GM19452 (cell line): ENCODE measurements at regions not wholly inside any gene's neighbourhood (a gene's known extent, or its start where the extent isn't known, plus 50 kb on each side); places are given as distances from the start of the nearest gene placed in this dataset.
"Not testable (repeated sequence)": the region's sequence is repeated elsewhere in the genome, so short reads cannot be mapped to it uniquely, and the experiment has no call there.

Experiments
- ATAC-seq: cut with Tn5 transposase; IDR thresholded peaks from one replicate; pipeline ENCODE4 v1.9.1; 2021; ENCODE audit not compliant: unreplicated experiment

DNA sequence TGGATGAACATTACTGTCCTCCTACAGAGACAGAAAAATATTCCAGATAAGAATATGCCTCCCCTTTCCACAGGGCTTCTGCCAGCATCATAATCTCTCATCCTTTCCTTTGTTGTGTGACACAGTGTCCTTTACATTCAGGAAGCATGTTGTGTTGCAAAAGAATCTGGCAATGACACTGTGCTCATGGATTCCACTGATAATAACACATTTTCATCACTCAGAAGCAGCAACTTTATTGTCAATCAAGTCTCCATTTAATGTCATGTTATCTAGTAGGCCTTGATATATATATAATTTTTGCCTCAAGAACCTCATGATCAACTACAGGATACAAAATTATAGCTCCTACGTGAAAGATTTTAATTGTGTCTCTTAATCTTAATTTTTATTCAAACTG, 833.9 kb downstream of the FSTL5 start:
- no peak for ATAC-seq

DNA sequence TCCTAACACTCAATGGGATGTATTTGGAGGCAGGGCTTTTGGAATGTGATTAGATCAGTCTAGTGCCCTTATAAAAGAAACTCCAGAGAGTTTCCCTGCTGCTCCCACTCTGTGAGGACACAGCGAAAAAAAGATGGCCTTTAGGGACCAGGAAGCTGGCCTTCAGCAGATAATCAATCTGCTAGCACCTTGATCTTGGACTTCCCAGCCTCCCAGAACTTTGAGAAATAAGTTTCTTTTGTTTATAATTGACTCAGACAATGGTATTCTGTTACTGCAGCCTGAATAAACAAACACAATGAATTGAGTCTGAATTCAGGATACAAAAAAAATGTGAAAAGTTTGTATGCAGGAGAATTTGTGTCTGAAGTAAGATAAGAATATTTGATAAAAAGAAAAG, 842.1 kb downstream of the FSTL5 start:
- ATAC-seq, result no peak

DNA sequence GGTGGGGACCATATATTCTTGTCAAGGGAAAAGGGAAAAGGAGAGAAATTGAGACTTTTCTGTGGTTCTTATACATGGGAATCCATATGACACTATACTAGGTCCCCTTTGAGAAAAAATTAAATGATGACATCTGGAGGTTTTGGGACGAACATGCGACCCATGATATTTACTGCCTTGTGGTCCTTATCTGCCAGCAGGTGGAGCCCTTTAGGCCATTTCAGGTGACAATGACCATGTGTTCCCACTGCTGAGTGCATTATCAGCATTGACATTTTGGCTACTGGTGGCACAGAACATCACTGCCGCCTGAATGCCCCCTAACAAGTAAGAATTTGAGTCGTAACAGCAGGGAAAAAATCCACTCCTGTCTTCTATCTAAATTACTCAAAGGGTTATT, 843.4 kb downstream of the FSTL5 start:
- ATAC-seq, result no peak

DNA sequence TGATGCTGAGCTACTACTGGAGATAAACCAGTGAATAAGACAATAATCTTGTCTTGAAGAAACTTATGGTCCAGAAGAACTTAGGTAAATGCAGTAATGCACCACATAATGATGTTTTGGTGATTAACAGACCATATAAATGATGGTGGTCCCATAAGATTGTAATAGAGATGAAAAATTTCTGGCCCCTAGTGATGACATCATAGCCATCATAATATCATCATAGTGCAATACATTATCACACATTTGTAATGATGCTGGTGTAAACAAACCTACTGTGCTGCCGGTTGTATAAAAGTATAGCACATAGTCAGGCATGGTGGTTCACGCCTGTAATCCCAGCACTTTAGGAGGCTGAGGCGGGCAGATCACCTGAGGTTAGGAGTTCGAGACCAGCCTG, 846.8 kb downstream of the FSTL5 start:
- no peak for ATAC-seq

DNA sequence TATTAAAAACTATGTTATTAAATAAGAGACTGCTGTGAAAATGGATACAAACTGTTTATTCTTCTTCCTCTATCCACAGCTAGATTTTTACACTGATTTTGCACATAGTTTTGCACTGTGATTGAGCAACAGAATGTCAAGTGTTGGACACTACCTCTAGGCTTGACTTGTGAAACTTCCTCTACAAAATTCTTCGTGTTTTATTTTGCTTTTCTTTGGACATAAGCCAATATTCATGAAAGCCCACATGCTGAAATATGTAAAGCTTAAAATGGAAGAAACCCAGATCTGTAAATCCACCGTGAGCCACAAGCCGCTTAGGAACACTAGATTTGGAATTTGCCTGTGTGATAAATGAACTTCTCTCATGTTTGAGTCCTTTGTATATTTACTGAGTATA, 849.4 kb downstream of the FSTL5 start:
- ATAC-seq, result no peak

DNA sequence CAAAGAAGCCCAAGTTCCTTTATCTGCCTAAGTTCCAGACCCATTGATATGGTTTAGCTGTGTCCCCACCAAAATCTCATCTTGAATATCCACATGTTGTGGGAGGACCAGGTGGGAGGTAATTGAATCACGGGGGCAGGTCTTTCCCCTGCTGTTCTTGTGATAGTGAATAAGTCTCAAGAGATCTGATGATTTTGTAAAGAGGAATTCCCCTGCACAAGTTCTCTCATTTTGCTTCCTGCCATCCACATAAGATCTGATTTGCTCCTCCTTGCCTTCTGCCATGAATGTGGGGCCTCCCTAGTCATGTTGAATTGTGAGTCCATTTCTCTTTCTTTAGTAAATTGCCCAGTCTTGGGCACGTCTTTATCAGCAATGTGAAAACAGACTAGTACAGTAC, 860.2 kb downstream of the FSTL5 start:
- ATAC-seq, result no peak

DNA sequence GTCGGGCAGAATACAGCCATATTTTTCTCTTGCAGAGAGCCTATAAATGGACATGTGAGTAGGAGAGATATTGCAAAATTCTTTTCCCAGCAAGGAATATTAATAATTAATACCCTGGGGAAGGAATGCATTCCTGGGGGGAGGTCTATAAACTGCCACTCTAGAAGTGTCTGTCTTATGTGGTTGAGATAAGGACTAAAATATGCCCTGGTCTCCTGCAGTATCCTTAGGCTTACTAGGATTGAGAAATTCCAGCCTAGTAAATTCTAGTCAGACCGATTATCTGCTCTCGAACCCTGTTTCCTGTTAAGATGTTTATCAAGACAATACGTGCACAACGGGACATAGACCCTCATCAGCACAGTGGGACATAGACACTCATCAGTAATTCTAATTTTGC, 872.6 kb downstream of the FSTL5 start:
- ATAC-seq, result no peak

DNA sequence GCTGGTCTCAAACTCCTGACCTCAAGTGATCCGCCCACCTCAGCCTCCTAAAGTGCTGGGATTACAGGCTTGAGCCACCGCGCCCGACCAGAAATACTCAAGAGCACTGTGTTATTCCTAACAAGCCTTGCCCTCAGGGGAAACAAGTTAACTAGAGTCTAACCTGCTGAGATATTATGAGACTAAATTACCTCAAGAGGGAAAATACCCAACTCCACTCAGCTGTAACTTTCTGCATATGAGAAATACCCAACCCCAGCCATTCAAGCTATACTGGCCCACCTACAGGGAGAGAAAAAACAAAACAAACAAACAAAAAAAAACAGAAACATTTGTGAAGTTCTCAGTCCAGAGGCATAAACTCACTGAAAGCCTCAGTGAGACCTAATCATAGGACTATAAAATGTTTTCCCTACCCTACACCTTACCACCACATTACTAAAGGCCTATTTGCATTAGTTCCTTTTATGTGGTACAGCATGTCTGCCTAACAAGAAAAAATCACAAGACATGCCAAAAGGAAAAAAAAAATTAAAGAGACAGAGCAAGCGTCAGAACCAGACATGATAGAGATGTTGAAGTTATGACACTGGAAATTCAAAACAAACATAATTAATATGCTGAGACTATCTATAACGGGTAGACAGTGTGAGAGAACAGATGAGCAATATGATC, 876.0 kb downstream of the FSTL5 start:
- no peak for ATAC-seq

DNA sequence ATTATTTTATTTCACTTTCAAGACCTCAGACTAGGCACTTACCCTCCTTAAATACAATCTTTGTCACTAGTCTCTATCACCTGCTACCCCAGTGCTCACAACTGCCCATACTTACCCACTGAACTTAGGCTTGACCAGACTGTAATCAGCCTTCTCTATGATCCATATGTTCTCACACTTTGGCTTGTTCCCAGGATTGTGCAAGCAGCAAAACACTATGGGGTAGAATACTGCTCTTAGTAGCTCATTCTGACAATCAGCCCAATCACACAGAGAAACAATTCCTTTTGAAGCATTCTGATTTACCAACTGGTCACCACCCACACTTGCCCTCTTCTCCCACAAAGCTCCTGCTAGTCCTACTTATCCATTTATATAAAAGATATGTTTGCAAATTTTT, 878.3 kb downstream of the FSTL5 start:
- ATAC-seq, result no peak

DNA sequence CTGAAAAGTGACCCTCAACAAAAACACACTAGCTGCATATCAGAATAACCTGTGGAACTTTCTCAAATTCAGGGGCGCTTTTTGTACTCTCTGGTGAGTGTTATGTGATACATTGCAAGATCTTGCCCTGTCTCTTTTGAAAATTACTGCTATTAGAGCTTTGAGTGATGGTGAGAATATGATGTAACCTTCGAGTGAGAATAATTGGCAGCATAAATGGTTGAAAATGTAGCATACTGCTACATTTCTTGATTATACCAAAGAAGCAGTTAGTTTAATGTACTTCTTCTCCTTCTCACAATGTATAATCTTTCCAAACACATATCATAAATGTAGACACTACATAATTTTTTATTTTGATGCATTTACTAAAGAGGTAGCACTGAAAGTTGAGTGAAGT, 882.9 kb downstream of the FSTL5 start:
- no peak for ATAC-seq

DNA sequence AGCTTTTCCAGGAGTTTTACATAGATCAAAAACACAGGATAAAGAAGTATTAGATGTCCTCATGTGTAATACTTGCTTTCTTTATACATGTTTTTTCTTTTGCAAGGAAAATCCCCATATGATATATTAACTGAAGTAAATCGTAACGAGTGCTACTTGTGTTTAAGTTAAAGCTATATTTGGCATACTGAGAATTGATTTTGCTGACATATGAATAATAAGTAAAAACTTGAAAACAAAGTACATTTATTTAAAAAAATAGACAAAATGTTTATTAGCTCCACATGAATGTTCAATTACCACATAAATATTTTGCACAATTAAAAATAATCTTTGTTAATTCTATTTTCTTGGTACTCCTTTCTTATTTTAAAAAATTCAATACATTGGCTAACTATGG, 884.7 kb downstream of the FSTL5 start:
- no peak for ATAC-seq

DNA sequence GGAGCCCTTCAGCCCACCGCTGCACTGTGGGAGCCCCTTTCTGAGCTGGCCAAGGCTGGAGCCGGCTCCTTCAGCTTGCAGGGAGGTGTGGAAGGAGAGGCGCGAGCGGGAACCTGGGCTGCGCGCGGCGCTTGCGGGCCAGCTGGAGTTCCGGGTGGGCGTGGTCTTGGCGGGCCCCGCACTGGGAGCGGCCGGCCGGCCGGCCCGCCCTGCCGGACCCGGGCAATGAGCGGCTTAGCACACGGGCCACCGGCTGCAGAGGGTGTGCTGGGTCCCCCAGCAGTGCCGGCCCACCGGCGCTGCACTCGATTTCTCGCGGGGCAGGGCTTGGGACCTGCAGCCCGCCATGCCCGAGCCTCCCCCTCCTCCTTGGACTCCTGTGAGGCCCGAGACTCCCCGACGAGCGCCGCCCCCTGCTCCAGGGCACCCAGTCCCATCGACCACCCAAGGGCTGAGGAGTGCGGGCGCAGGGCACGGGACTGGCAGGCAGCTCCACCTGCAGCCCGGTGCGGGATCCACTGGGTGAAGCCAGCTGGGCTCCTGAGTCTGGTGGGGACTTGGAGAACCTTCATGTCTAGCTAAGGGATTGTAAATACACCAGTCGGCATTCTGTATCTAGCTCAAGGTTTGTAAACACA, 886.5 kb downstream of the FSTL5 start:
- not testable (repeated sequence) for ATAC-seq

DNA sequence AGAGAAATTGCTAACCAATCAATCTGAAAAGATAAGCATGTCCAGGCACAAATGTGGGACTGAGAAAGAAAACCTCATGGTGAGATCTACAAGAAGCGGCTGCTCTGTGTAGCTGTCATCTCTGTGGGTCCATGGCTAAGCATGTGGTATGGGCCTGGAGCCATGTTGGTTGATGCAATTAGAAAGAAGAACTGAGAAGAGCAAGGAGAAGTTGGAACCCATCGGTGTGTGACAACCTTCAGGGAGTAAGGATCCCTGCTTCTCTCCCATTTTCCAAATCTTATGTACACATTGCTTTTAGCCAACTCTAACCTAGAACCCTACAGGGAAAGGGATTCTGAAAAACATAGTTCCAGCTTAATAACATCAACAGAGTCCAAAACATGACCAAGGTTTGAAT, 890.2 kb downstream of the FSTL5 start:
- ATAC-seq, result no peak

DNA sequence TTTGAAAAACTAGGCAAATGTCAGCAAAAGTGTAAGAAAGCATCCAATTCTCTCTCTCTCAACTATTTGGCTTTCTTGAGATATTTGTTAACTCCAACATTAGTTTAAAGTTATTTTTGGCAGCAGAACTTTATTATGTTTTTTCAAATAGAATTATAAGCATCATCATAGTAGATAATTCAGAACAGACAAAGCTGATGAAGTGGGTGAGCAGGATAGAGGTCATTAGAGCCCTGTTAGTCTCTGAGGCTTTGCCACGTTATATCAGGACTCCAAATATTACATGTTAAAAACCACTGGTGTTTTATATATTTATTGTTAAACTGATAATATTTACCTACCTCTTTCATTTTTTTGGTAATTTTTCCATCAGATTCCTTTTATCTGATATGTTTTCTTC, 903.0 kb downstream of the FSTL5 start:
- ATAC-seq, result no peak

DNA sequence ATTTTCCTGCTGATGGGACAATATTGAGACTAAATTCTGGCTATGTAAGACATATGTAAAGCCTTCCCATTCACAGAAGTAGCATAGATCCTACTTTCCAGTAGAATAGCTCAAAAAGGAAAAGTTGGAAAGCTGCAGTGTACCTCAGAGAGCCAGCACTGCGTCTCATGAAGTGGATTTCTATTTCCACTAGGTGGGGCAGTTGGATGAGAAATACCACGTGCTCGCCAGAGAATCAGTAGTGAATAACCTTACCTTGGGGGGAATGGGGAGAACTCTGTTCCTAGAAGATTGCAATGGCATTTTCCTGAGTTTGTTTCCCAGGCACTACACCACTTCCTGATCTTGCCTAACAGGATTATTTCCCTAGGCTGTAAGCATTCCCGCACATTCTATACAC, 907.1 kb downstream of the FSTL5 start:
- no peak for ATAC-seq

DNA sequence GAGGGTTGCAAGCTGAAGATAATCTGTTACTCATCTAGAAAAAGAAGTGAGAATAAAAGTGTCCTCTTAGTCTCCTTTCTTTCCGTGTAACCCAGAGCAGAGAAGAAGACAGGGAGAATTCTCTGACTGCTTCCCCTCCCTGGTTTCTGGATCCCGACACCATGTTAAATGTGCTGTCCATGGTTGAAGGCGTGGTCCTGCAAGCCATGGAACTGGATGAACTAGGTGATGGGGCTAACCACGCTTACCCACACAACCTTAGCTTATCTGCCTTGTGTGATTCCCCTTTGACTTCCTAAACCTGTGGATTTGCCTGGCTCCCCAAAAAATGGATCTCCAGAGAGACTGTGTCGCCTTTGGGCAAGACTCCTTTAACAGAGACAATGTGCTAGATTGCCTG, 907.6 kb downstream of the FSTL5 start:
- ATAC-seq, result no peak

DNA sequence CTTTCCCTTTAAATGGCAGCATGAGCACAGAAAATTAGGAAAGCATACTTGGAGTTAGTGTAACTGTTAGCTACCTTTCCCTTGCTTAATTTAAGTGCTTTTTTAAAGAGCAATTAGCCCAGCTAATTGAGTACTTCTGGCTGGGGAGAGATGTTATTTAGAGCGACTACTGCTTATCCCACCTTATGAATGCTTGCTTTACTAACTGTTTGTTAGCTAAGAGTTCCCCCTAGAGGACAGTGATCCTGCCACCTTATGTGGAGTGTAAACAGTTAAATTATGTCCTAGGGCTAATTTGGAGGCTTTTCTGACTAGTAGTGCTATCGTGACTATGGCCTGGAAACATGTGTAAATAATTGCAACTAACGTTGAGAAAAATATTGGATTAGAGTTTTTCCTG, 909.4 kb downstream of the FSTL5 start:
- no peak for ATAC-seq

DNA sequence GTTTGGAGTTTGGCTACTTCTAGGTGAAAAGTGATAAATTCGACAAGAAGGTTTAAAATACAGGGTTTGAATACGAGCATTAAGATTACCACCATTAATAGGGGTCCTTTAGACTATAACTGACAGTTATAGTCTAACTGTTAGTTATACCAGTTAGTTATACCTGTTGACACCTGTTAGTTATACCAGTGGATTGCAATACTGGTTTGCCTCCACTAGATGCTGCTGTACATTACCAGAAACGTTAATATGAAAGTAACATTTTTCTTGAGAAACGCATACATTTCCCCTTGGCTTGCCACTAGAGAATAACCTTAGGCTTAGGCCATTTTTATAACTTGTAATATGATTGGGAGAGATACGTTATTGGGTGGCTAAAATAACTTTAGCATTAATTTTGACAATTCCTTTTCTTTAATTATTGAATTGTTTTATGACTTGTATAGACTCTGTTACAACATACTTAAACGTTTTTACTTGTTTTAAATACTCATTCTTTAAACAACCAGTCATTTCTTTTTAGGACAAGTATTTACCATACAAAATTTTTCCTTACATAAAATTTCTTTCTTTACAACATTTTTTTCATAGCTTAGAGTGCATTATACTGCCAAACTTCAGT, 911.2 kb downstream of the FSTL5 start:
- ATAC-seq, result no peak

DNA sequence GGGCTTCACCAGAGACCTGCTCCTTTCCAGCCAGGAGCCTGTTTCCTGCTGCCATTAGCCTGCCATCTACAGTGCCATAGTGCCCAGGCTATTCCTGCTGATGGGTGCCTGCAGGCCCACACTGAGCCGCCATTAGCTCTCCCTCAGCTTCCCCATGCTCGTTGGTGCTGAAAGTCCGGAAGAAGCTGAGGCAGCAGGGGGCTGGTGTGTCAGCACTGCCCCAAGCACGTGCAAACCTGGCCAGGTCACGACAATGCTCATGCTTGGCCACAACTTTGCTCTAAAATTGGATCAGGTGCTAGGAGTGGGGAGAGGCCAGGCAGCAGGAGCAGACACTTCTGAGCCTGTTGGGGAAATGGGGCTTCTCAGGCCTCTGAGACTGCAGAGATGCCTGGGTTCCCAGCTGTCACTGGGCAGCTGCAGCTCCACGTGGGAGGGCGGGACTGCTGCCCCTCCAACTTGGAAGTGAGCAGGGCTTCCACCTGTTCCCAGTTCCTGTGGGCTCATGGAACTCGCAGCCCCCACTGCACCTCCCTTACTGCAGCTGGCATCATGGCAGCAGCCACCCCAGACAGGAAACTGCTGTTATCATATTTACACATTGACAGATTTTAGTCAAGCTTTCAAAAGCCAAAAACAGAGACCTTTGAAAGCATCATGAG, 913.9 kb downstream of the FSTL5 start:
- ATAC-seq, result no peak

DNA sequence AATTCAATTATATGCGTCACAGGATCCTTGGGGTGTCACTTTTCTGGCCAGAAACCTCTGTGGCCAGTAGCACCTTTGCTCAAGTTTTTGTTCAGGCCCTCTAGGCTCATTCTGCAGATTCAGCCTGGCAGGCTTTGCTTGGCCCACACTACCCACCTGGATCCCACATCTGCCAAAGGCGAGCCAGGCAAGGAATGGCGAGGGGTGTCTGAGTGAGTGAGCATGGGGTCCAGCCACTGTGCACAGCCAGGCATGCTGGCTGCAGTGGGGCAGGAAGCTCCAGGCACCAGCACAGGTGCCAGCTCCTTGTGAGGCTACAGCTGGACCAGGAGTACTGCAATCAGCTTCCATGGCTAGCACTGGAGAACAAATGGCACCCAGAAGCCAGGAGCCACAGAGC, 914.9 kb downstream of the FSTL5 start:
- no peak for ATAC-seq

DNA sequence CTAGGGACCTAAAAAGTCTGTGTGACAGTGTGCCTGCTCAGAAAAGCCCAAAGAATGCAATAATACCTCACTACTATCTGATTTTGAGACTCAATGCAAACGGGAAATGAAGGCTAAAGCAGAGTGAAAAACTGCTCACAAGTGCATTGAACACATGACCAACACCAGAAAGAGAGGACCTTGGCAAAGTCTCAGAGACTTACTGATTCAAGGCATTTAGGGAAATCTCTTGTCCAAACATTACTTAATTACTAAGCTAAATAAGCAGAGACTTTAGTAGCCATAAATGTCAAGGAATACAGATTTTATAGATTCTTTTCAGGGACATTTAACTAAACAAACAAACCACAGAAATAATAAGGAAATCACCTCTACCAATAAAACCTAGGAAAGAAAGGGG, 916.0 kb downstream of the FSTL5 start:
- no peak for ATAC-seq

DNA sequence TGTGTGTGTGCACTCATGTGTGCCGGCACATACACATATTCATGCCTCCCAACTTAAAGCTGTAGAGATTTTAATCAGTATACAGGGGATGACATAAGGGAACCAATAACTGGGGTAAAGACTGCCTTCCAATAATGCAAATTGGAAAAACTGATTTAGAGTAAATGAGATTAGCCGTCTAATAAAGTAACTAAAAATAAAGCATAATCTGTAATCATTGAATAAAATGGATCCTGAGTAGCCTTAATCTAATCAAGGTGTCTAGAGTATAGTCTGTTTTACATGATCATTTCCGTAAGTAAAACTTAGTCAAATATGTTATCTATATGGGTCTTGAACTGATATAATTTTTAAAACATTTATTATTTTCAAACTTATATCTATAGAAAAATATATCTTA, 925.8 kb downstream of the FSTL5 start:
- ATAC-seq, result no peak
